H1 (cell line): ENCODE measurements at regions not wholly inside any gene's neighbourhood (a gene's known extent, or its start where the extent isn't known, plus 50 kb on each side); places are given as distances from the start of the nearest gene placed in this dataset.

ENCODE experiments used
- CHD7 ChIP-seq: fragments of 300-600 bp; sonication (generic); IDR thresholded peaks from 2 replicates; pipeline ENCODE4 v1.7.1; 2012; ENCODE audit warnings: low read length, moderate library complexity, mild to moderate bottlenecking, inconsistent platforms; ENCODE audit not compliant: insufficient replicate concordance
- KDM1A ChIP-seq: fragments of 200-600, 300-600 bp; sonication (generic); IDR thresholded peaks from 2 replicates; pipeline ENCODE4 v1.7.1; 2016; ENCODE audit warnings: mild to moderate bottlenecking, low read length, borderline replicate concordance
- RXRA ChIP-seq: IDR thresholded peaks from 2 replicates; pipeline ENCODE4 v1.6.1; 2011; ENCODE audit warnings: low read depth, mild to moderate bottlenecking, low read length, moderate library complexity; ENCODE audit not compliant: insufficient read depth
- USF2 ChIP-seq: IDR thresholded peaks from 2 replicates; pipeline ENCODE4 v1.6.1; 2011; ENCODE audit warnings: low read length, improper control_type of control experiment
- YY1 ChIP-seq: IDR thresholded peaks from 2 replicates; pipeline ENCODE4 v1.6.1; 2011; ENCODE audit warnings: low read depth, mild to moderate bottlenecking, low read length

- TF ChIP-seq CHD7 (no peak), YY1 (no peak), USF2 (no peak), RXRA (no peak), KDM1A (no peak)
Measured at GRCh38 chr1:185369786-185370185, 52.7 kb upstream of the IVNS1ABP start (continued).
